Skin of body (tissue), 1 donor: ENCODE measurements at regions not wholly inside any gene's neighbourhood (a gene's known extent, or its start where the extent isn't known, plus 50 kb on each side); places are given as distances from the start of the nearest gene placed in this dataset.
"Not testable (repeated sequence)": the region's sequence is repeated elsewhere in the genome, so short reads cannot be mapped to it uniquely, and the experiment has no call there.

Experiments used
- DNase-seq: peaks from one replicate; lab custom pipeline; 2025; lab: John Stamatoyannopoulos, UW

- no peak for DNase-seq
Measured at GRCh38 chr7:49596701-49597491, 176.5 kb upstream of the VWC2 start.

- DNase-seq: no peak
Measured at GRCh38 chr7:49597805-49598204, 175.6 kb upstream of the VWC2 start.

GRCh38 chr7:49611951-49612350 lies 161.5 kb upstream of the VWC2 start:
- DNase-seq: no peak

- DNase-seq: no peak
Measured at GRCh38 chr7:49613759-49614158, 159.7 kb upstream of the VWC2 start.

GRCh38 chr7:49614974-49615373 lies 158.5 kb upstream of the VWC2 start:
- not testable (repeated sequence) for DNase-seq

GRCh38 chr7:49618028-49618427 lies 155.4 kb upstream of the VWC2 start:
- no peak for DNase-seq

- no peak for DNase-seq
Measured at GRCh38 chr7:49623943-49624342, 149.5 kb upstream of the VWC2 start.

- DNase-seq: peak; percentile 33
Measured at GRCh38 chr7:49624611-49625010, 148.8 kb upstream of the VWC2 start.

GRCh38 chr7:49630513-49630912 lies 142.9 kb upstream of the VWC2 start:
- DNase-seq: no peak

- DNase-seq: no peak
Measured at GRCh38 chr7:49631071-49631815, 142.2 kb upstream of the VWC2 start.

- DNase-seq: peak; percentile 38
Measured at GRCh38 chr7:49631960-49632359, 141.5 kb upstream of the VWC2 start.

GRCh38 chr7:49635800-49636199 lies 137.6 kb upstream of the VWC2 start:
- no peak for DNase-seq

GRCh38 chr7:49636400-49636799 lies 137.0 kb upstream of the VWC2 start:
- no peak for DNase-seq

- DNase-seq: no peak
Measured at GRCh38 chr7:49638166-49638565, 135.3 kb upstream of the VWC2 start.

GRCh38 chr7:49639068-49639593 lies 134.3 kb upstream of the VWC2 start:
- DNase-seq: no peak

GRCh38 chr7:49639808-49640207 lies 133.6 kb upstream of the VWC2 start:
- no peak for DNase-seq

GRCh38 chr7:49643321-49643720 lies 130.1 kb upstream of the VWC2 start:
- DNase-seq: no peak

- DNase-seq: no peak
Measured at GRCh38 chr7:49643736-49644135, 129.7 kb upstream of the VWC2 start.

- DNase-seq: no peak
Measured at GRCh38 chr7:49644396-49645166, 128.9 kb upstream of the VWC2 start.

- DNase-seq: no peak
Measured at GRCh38 chr7:49645296-49645695, 128.1 kb upstream of the VWC2 start.

GRCh38 chr7:49660170-49660783 lies 113.2 kb upstream of the VWC2 start:
- DNase-seq: no peak
